ENCODE measurements at regions not wholly inside any gene's neighbourhood (a gene's known extent, or its start where the extent isn't known, plus 50 kb on each side); places are given as distances from the start of the nearest gene placed in this dataset.
A peak's percentile ranks its signal among the peaks of the same experiment; 100 is the strongest.

GRCh38 chr9:113771199-113771598 is 104.9 kb upstream of the ZNF618 start:
- no peak overlapping the region for H3K27ac ChIP-seq
- WGBS, 2 donors (ENCODE audit: low coverage in 1 of 2), result 50 to 58% methylated on average over 2 to 3 of the region's 4 CpGs
- peaks cover 28% of the 10 kb centered on the region for H3K27me3 ChIP-seq
- no peaks in the 10 kb centered on the region for H3K4me1 ChIP-seq
- no peak for TF ChIP-seq CTCF (IDR thresholded peaks at IDR 0.05)
- no peak for TF ChIP-seq POLR2A (IDR thresholded peaks at IDR 0.05)
- no peak for TF ChIP-seq POLR2AphosphoS5 (IDR thresholded peaks at IDR 0.05)
- TF ChIP-seq EP300 (IDR thresholded peaks at IDR 0.05), result no peak
- no peak overlapping the region for H3K4me3 ChIP-seq
- no peaks in the 10 kb centered on the region for H3K36me3 ChIP-seq
- peaks cover 0 to 7% (median 0%) of the 10 kb centered on the region in 3 donors for H3K9me3 ChIP-seq
- ATAC-seq, result no peak

- Histone ChIP-seq H3K4me3 (no peak overlapping the region), H3K4me1 (no peaks in the 10 kb centered on the region), H3K27me3 (peaks cover 31% of the 10 kb centered on the region), H3K36me3 (no peaks in the 10 kb centered on the region), H3K27ac (no peak overlapping the region), H3K9me3 (peaks cover 0 to 7% (median 0%) of the 10 kb centered on the region in 3 donors)
- TF ChIP-seq POLR2A (IDR thresholded peaks at IDR 0.05), result no peak
- TF ChIP-seq POLR2AphosphoS5 (IDR thresholded peaks at IDR 0.05), result peak; percentile 37
- no peak for TF ChIP-seq EP300 (IDR thresholded peaks at IDR 0.05)
- no peak for TF ChIP-seq CTCF (IDR thresholded peaks at IDR 0.05)
- WGBS, 2 donors (ENCODE audit: low coverage in 1 of 2), result 53 to 58% methylated on average over 3 to 6 of the region's 6 CpGs
- peak; percentile 79 for ATAC-seq
Observed at GRCh38 chr9:113772121-113772810, 103.8 kb upstream of the ZNF618 start.

GRCh38 chr9:113774963-113775362 is 101.1 kb upstream of the ZNF618 start:
- no peak overlapping the region for H3K27ac ChIP-seq
- peaks cover 0 to 7% (median 0%) of the 10 kb centered on the region in 3 donors for H3K9me3 ChIP-seq
- no peak for TF ChIP-seq POLR2AphosphoS5 (IDR thresholded peaks at IDR 0.05)
- TF ChIP-seq EP300 (IDR thresholded peaks at IDR 0.05), result no peak
- no peak for TF ChIP-seq POLR2A (IDR thresholded peaks at IDR 0.05)
- no peak for TF ChIP-seq CTCF (IDR thresholded peaks at IDR 0.05)
- peaks cover 17% of the 10 kb centered on the region for H3K27me3 ChIP-seq
- no peaks in the 10 kb centered on the region for H3K36me3 ChIP-seq
- H3K4me1 ChIP-seq, result no peaks in the 10 kb centered on the region
- WGBS, 2 donors (ENCODE audit: low coverage in 1 of 2), result 100% methylated on average over 1 of the region's 1 CpG; no CpG with 5 or more reads in 1 of the 2 donors
- H3K4me3 ChIP-seq, result no peak overlapping the region
- no peak for ATAC-seq

GRCh38 chr9:113775749-113776148 is 100.4 kb upstream of the ZNF618 start:
- H3K27ac ChIP-seq, result no peak overlapping the region
- ATAC-seq, result no peak
- WGBS, 2 donors (ENCODE audit: low coverage in 1 of 2), result 41 to 63% methylated on average over 1 to 3 of the region's 3 CpGs
- H3K27me3 ChIP-seq, result peaks cover 11% of the 10 kb centered on the region
- H3K9me3 ChIP-seq, result peaks cover 0 to 7% (median 0%) of the 10 kb centered on the region in 3 donors
- no peaks in the 10 kb centered on the region for H3K36me3 ChIP-seq
- H3K4me3 ChIP-seq, result no peak overlapping the region
- H3K4me1 ChIP-seq, result no peaks in the 10 kb centered on the region
- TF ChIP-seq CTCF (IDR thresholded peaks at IDR 0.05), result no peak
- TF ChIP-seq POLR2AphosphoS5 (IDR thresholded peaks at IDR 0.05), result no peak
- no peak for TF ChIP-seq POLR2A (IDR thresholded peaks at IDR 0.05)
- TF ChIP-seq EP300 (IDR thresholded peaks at IDR 0.05), result no peak

- TF ChIP-seq EP300 (IDR thresholded peaks at IDR 0.05) (no peak), CTCF (IDR thresholded peaks at IDR 0.05) (no peak), POLR2AphosphoS5 (IDR thresholded peaks at IDR 0.05) (no peak), POLR2A (IDR thresholded peaks at IDR 0.05) (no peak)
- ATAC-seq, result no peak
- Histone ChIP-seq H3K27me3 (peaks cover 8% of the 10 kb centered on the region), H3K9me3 (peaks cover 0 to 7% (median 0%) of the 10 kb centered on the region in 3 donors), H3K4me3 (no peak overlapping the region), H3K4me1 (no peaks in the 10 kb centered on the region), H3K27ac (no peak overlapping the region), H3K36me3 (no peaks in the 10 kb centered on the region)
- WGBS, 2 donors (ENCODE audit: low coverage in 1 of 2), result 33 to 63% methylated on average over 2 to 3 of the region's 3 CpGs
Observed at GRCh38 chr9:113776194-113776593, 99.9 kb upstream of the ZNF618 start.
